Chondrocyte (in vitro differentiated cells): ENCODE measurements at regions not wholly inside any gene's neighbourhood (a gene's known extent, or its start where the extent isn't known, plus 50 kb on each side); places are given as distances from the start of the nearest gene placed in this dataset.

Source experiments
- DNase-seq: peaks from one replicate; pipeline ENCODE4 v3.0.0; 2021; ENCODE audit warnings: mixed read lengths, low spot score
- H3K27ac Mint-ChIP-seq: one replicate; pipeline ENCODE4 v1.8.0; 2021; ENCODE audit warnings: mild to moderate bottlenecking, moderate library complexity, mixed read lengths; ENCODE audit not compliant: unreplicated experiment
- H3K27me3 Mint-ChIP-seq: 2 replicates; pipeline ENCODE4 v1.8.0; 2021; ENCODE audit warnings: low read depth, mixed read lengths
- H3K36me3 Mint-ChIP-seq: 2 replicates; pipeline ENCODE4 v1.8.0; 2021; ENCODE audit warnings: low read depth, mixed read lengths
- H3K4me1 Mint-ChIP-seq: 2 replicates; pipeline ENCODE4 v1.8.0; 2021; ENCODE audit warnings: low read depth, mild to moderate bottlenecking, mixed read lengths
- H3K4me3 Mint-ChIP-seq: one replicate; pipeline ENCODE4 v1.8.0; 2021; ENCODE audit warnings: mild to moderate bottlenecking, moderate library complexity, mixed read lengths; ENCODE audit not compliant: unreplicated experiment
- H3K9me3 Mint-ChIP-seq: 2 replicates; pipeline ENCODE4 v1.8.0; 2021; ENCODE audit warnings: low read depth, mixed read lengths
- TF ChIP-seq, protein P1 (sequence below): fragments of 200-600 bp; sonication (generic); IDR thresholded peaks from 2 replicates; pipeline ENCODE4 v1.5.0; 2021; ENCODE audit warnings: antibody characterized with exemption, mild to moderate bottlenecking, moderate library complexity

DNA sequence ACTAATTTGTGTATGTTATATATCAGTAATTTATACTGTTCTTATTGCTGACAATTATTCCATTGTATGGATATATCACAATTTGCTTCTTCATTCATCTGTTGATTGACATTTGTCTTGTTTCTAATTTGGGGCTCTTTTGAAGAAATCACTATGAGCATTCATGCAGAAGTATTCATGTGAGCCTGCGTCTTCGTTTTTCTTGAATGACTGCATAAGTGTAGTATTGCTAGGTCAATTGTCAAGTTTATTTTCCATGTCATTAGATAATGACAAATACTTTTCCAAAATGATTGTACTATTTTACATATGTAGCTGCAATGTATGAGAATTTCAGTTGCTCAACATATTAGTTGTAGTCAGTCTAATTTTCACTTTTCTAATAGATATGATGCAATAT, 1796.9 kb downstream of the SLITRK5 start:
- Mint-ChIP-seq H3K4me1 (peaks cover 3% of the 10 kb centered on the region), H3K4me3 (no peak overlapping the region), H3K27ac (no peak overlapping the region), H3K27me3 (no peaks in the 10 kb centered on the region), H3K36me3 (peaks cover 5% of the 10 kb centered on the region), H3K9me3 (peaks cover 15% of the 10 kb centered on the region)
- no peak for DNase-seq
- TF ChIP-seq, protein P1, sequence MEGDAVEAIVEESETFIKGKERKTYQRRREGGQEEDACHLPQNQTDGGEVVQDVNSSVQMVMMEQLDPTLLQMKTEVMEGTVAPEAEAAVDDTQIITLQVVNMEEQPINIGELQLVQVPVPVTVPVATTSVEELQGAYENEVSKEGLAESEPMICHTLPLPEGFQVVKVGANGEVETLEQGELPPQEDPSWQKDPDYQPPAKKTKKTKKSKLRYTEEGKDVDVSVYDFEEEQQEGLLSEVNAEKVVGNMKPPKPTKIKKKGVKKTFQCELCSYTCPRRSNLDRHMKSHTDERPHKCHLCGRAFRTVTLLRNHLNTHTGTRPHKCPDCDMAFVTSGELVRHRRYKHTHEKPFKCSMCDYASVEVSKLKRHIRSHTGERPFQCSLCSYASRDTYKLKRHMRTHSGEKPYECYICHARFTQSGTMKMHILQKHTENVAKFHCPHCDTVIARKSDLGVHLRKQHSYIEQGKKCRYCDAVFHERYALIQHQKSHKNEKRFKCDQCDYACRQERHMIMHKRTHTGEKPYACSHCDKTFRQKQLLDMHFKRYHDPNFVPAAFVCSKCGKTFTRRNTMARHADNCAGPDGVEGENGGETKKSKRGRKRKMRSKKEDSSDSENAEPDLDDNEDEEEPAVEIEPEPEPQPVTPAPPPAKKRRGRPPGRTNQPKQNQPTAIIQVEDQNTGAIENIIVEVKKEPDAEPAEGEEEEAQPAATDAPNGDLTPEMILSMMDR, result no peak

DNA sequence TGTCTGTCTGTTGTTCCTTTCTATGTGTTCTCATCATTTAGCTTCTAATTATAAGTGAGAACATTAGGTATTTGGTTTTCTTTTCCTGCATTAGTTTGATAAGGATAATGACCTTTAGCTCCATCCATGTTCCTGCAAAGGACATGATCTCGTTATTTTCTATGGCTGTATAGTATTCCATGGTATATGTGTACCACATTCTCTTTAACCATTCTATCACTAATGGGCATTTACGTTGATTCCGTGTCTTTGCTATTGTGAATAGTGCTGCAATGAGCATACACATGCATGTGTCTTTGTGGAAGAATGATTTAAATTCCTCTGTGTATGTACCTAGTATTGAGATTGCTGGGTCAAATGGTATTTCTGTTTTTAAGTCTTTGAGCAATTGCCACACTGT, 1799.7 kb downstream of the SLITRK5 start:
- no peak for DNase-seq
- Mint-ChIP-seq H3K36me3 (peaks cover 16% of the 10 kb centered on the region), H3K4me1 (no peaks in the 10 kb centered on the region), H3K4me3 (no peak overlapping the region), H3K27me3 (no peaks in the 10 kb centered on the region), H3K9me3 (peaks cover 38% of the 10 kb centered on the region), H3K27ac (no peak overlapping the region)
- TF ChIP-seq, protein P1, result no peak

DNA sequence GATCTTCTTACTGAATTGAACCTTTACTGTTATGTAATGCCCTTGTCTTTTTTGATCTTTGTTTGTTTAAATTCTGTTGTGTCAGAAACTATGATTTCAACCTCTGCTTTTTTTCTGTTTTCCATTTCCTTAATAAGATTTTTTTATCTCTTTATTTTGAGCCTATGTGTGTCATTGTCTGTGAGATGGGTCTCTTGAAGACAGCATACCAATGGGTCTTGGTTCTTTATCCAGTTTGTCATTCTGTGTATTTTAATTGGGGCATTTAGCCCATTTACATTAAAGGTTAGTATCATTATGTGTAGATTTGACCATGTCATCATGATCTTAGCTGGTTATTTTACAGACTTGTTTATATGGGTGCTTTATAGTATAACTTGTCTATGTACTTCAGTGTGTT, 1803.3 kb downstream of the SLITRK5 start:
- no peaks in the 10 kb centered on the region for H3K27me3 Mint-ChIP-seq
- H3K4me1 Mint-ChIP-seq, result no peaks in the 10 kb centered on the region
- H3K4me3 Mint-ChIP-seq, result no peak overlapping the region
- H3K27ac Mint-ChIP-seq, result no peak overlapping the region
- TF ChIP-seq, protein P1, result no peak
- peaks cover 16% of the 10 kb centered on the region for H3K36me3 Mint-ChIP-seq
- peaks cover 38% of the 10 kb centered on the region for H3K9me3 Mint-ChIP-seq
- no peak for DNase-seq

DNA sequence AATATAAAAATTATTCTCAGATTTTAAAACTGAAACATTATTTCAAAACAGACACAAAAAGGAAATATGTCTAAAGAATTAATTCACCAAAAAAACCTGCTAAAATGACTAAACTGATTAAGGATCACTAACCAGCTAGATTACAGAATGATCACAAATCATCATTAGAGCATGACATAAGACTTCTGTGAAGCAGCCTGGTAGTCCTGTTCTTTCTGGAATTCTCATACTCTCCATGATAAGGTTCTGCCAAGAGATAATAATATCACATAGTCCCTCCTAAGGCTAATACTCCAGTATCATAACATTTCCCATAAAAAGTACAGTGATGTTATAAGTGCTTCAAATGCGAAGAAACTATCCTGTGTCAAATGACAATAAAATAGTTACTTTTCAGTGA, 1814.9 kb downstream of the SLITRK5 start:
- DNase-seq, result no peak
- Mint-ChIP-seq H3K27me3 (no peaks in the 10 kb centered on the region), H3K27ac (no peak overlapping the region), H3K9me3 (peaks cover 2% of the 10 kb centered on the region), H3K4me3 (no peak overlapping the region), H3K36me3 (no peaks in the 10 kb centered on the region), H3K4me1 (no peaks in the 10 kb centered on the region)
- TF ChIP-seq, protein P1, result no peak

DNA sequence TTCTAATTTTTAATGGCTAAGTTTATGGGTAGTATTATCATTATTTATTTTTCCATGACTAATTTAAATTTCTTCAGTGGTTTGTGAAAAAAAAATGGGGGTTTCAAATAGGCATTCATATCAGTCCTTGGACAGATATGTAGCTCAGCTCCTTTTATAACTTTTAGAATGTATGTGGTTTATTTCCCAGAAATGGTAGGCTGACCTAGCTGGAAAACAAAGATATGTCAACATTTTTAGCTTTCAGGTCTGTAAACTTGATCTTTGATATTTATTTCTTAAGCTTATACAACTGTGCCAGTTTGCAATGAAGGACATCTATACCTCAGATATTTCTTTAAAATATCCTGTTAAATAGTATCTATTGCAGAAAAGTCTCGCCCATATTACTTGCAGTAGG, 1815.5 kb downstream of the SLITRK5 start:
- Mint-ChIP-seq H3K27me3 (no peaks in the 10 kb centered on the region), H3K4me1 (no peaks in the 10 kb centered on the region), H3K27ac (no peak overlapping the region), H3K4me3 (no peak overlapping the region), H3K36me3 (no peaks in the 10 kb centered on the region), H3K9me3 (peaks cover 4% of the 10 kb centered on the region)
- DNase-seq, result no peak
- TF ChIP-seq, protein P1, result no peak
